ENCODE measurements at regions not wholly inside any gene's neighbourhood (a gene's known extent, or its start where the extent isn't known, plus 50 kb on each side); places are given as distances from the start of the nearest gene placed in this dataset.
"Not testable (repeated sequence)": the region's sequence is repeated elsewhere in the genome, so short reads cannot be mapped to it uniquely, and the experiment has no call there.

GRCh38 chrX:112381649-112382298 lies 298.0 kb downstream of the LHFPL1 start:
- TF ChIP-seq CTCF (IDR thresholded peaks at IDR 0.05; ENCODE audit: low read depth, low read length); EZH2phosphoT487 (IDR thresholded peaks at IDR 0.05; ENCODE audit: low read depth): not testable (repeated sequence)
